OCI-LY7 (cell line): ENCODE measurements at regions not wholly inside any gene's neighbourhood (a gene's known extent, or its start where the extent isn't known, plus 50 kb on each side); places are given as distances from the start of the nearest gene placed in this dataset.

ENCODE experiments used
- BruUV-seq: library from RNA; stranded (reverse); fragments of 400-500 nt; replicated peaks from 2 replicates; lab custom pipeline; 2021; lab: Mats Ljungman, UMichigan
- CTCF ChIA-PET: fragments of 300-600 bp; sonication (Branson Sonifier 250); formaldehyde crosslinking; loops from one replicate; lab custom pipeline; 2022; ENCODE audit warnings: antibody characterized with exemption; ENCODE audit not compliant: unreplicated experiment; lab: Charles Lee
- POLR2A ChIA-PET: fragments of 300-600 bp; sonication (Branson Sonifier 250); formaldehyde crosslinking; loops from one replicate; lab custom pipeline; 2022; ENCODE audit warnings: antibody characterized with exemption; lab: Charles Lee
- DNase-seq: peaks from one replicate; pipeline ENCODE4 v3.0.0-alpha.2; 2015; ENCODE audit warnings: low spot score
- H2AFZ ChIP-seq: fragments of 200-600 bp; sonication (generic), shearing (Covaris generic); 2 replicates; pipeline ENCODE4 v1.6.1; 2014; ENCODE audit warnings: mild to moderate bottlenecking, antibody characterized with exemption, low read length, moderate library complexity
- H3K27ac ChIP-seq: fragments of 200-600 bp; sonication (generic); 2 replicates; pipeline ENCODE4 v1.5.1; 2014; ENCODE audit warnings: mixed run types, low read depth, mild to moderate bottlenecking, moderate library complexity, low read length, inconsistent platforms; ENCODE audit not compliant: poor library complexity, severe bottlenecking
- H3K36me3 ChIP-seq: fragments of 200-600 bp; sonication (generic); 2 replicates; pipeline ENCODE4 v1.6.1; 2014; ENCODE audit warnings: mild to moderate bottlenecking, antibody characterized with exemption, low read length, moderate library complexity, mixed read lengths; ENCODE audit not compliant: insufficient read depth
- H3K4me1 ChIP-seq: fragments of 200-600 bp; sonication (generic); 2 replicates; pipeline ENCODE4 v1.5.1; 2014; ENCODE audit warnings: mild to moderate bottlenecking, low read length; ENCODE audit not compliant: insufficient read depth, poor library complexity, severe bottlenecking
- H3K4me2 ChIP-seq: fragments of 200-600 bp; sonication (generic); 2 replicates; pipeline ENCODE4 v1.6.1; 2014; ENCODE audit warnings: mild to moderate bottlenecking, low read length
- H3K4me3 ChIP-seq: fragments of 200-600 bp; sonication (generic); 2 replicates; pipeline ENCODE4 v1.5.1; 2014; ENCODE audit warnings: mild to moderate bottlenecking, low read depth, low read length; ENCODE audit not compliant: poor library complexity, severe bottlenecking
- H3K79me2 ChIP-seq: fragments of 200-600 bp; sonication (generic); 2 replicates; pipeline ENCODE4 v1.6.1; 2016; ENCODE audit warnings: low read depth, mild to moderate bottlenecking, low read length, moderate library complexity, mixed read lengths; ENCODE audit not compliant: insufficient read depth
- H3K9me2 ChIP-seq: fragments of 200-600 bp; sonication (generic); 2 replicates; pipeline ENCODE4 v1.6.1; 2016; ENCODE audit warnings: mild to moderate bottlenecking, low read length, mixed read lengths; ENCODE audit not compliant: insufficient read depth
- H3K9me3 ChIP-seq: fragments of 200-600 bp; sonication (generic); 2 replicates; pipeline ENCODE4 v1.6.1; 2014; ENCODE audit warnings: mild to moderate bottlenecking, mixed run types, low read length, mixed read lengths
- H4K20me1 ChIP-seq: fragments of 200-600 bp; sonication (generic); 2 replicates; pipeline ENCODE4 v1.6.1; 2014; ENCODE audit warnings: mild to moderate bottlenecking, antibody characterized with exemption, low read length, moderate library complexity, mixed read lengths; ENCODE audit not compliant: insufficient read depth
- EZH2phosphoT487 ChIP-seq: fragments of 200-600 bp; sonication (generic); IDR thresholded peaks from 2 replicates; pipeline ENCODE4 v1.6.1; 2018; ENCODE audit warnings: low read depth, borderline replicate concordance, mild to moderate bottlenecking, mixed run types, antibody characterized with exemption, low read length, moderate library complexity, mixed read lengths
- intact Hi-C: fragments of 100-400 bp; cut with micrococcal nuclease; formaldehyde crosslinking; loops from one replicate; pipeline ENCODE4 v1.10.0; 2022; ENCODE audit not compliant: unreplicated experiment
- TF ChIP-seq, protein P1 (sequence below): fragments of 200-600 bp; sonication (generic); conservative IDR thresholded peaks from 2 replicates; pipeline ENCODE4 v1.5.1; 2014; ENCODE audit warnings: mild to moderate bottlenecking, antibody characterized with exemption, low read length, moderate library complexity, mixed read lengths

GRCh38 chr6:139628270-139628669, 253.8 kb upstream of the CITED2 start:
- intact Hi-C loops = no loop called here
- H3K4me1 ChIP-seq = no peaks in the 10 kb centered on the region
- BruUV-seq = no TSS peak
- ChIA-PET POLR2A (interaction anchor here (1.5 kb wide), 1 partner anchor 17 kb away, joined by 3 read pairs; no protein-coding TSS in a partner anchor), CTCF (no interaction called here)
- H2AFZ ChIP-seq = no peak overlapping the region
- H4K20me1 ChIP-seq = no peaks in the 10 kb centered on the region
- no peaks in the 10 kb centered on the region for H3K36me3 ChIP-seq
- H3K9me3 ChIP-seq = no peaks in the 10 kb centered on the region
- H3K79me2 ChIP-seq = no peaks in the 10 kb centered on the region
- 0 out of 2 replicates have a peak, but pooled peaks cover 4% of the 10 kb centered on the region for H3K9me2 ChIP-seq
- H3K4me3 ChIP-seq = no peak overlapping the region
- no peak overlapping the region for H3K4me2 ChIP-seq
- DNase-seq = no peak
- TF ChIP-seq, protein P1, sequence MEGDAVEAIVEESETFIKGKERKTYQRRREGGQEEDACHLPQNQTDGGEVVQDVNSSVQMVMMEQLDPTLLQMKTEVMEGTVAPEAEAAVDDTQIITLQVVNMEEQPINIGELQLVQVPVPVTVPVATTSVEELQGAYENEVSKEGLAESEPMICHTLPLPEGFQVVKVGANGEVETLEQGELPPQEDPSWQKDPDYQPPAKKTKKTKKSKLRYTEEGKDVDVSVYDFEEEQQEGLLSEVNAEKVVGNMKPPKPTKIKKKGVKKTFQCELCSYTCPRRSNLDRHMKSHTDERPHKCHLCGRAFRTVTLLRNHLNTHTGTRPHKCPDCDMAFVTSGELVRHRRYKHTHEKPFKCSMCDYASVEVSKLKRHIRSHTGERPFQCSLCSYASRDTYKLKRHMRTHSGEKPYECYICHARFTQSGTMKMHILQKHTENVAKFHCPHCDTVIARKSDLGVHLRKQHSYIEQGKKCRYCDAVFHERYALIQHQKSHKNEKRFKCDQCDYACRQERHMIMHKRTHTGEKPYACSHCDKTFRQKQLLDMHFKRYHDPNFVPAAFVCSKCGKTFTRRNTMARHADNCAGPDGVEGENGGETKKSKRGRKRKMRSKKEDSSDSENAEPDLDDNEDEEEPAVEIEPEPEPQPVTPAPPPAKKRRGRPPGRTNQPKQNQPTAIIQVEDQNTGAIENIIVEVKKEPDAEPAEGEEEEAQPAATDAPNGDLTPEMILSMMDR = no peak
- TF ChIP-seq EZH2phosphoT487 = no peak
- no peak overlapping the region for H3K27ac ChIP-seq

- no peak overlapping the region for H3K4me2 ChIP-seq
- TF ChIP-seq EZH2phosphoT487 = no peak
- TF ChIP-seq, protein P1 = no peak
Measured at GRCh38 chr6:139627091-139627490, 252.6 kb upstream of the CITED2 start.

GRCh38 chr6:139625998-139626975, 251.8 kb upstream of the CITED2 start:
- no peak for DNase-seq
- Histone ChIP-seq H3K36me3 (no peaks in the 10 kb centered on the region), H3K9me2 (no peaks in the 10 kb centered on the region), H3K9me3 (no peaks in the 10 kb centered on the region), H3K4me2 (no peak overlapping the region), H3K79me2 (no peaks in the 10 kb centered on the region), H3K4me3 (no peak overlapping the region), H4K20me1 (no peaks in the 10 kb centered on the region), H3K4me1 (no peaks in the 10 kb centered on the region), H3K27ac (no peak overlapping the region), H2AFZ (no peak overlapping the region)
- no peak for TF ChIP-seq EZH2phosphoT487
- TF ChIP-seq, protein P1 = no peak
- POLR2A ChIA-PET = no interaction called here
- no TSS peak for BruUV-seq
- intact Hi-C loops = no loop called here
- CTCF ChIA-PET = no interaction called here

More at GRCh38 chr6:139627091-139627490, 252.6 kb upstream of the CITED2 start:
- H3K9me3 ChIP-seq = no peaks in the 10 kb centered on the region
- no peaks in the 10 kb centered on the region for H3K36me3 ChIP-seq
- CTCF ChIA-PET = no interaction called here
- intact Hi-C loops = no loop called here
- H3K4me3 ChIP-seq = no peak overlapping the region
- H4K20me1 ChIP-seq = no peaks in the 10 kb centered on the region
- H3K4me1 ChIP-seq = no peaks in the 10 kb centered on the region
- no peak overlapping the region for H2AFZ ChIP-seq
- H3K79me2 ChIP-seq = no peaks in the 10 kb centered on the region
- POLR2A ChIA-PET = no interaction called here
- no TSS peak for BruUV-seq
- H3K27ac ChIP-seq = no peak overlapping the region
- no peaks in the 10 kb centered on the region for H3K9me2 ChIP-seq
- no peak for DNase-seq
